Activated gamma-delta T cell treated with Interleukin-2 at 50 U/mL for 16 hours (primary cell): ENCODE measurements at regions not wholly inside any gene's neighbourhood (a gene's known extent, or its start where the extent isn't known, plus 50 kb on each side); places are given as distances from the start of the nearest gene placed in this dataset.

Experiments
- DNase-seq: peaks from one replicate; pipeline ENCODE4 v3.0.0-alpha.2; 2020

GRCh38 chr20:52859156-52859876 lies 112.8 kb upstream of the TSHZ2 start:
- no peak for DNase-seq

GRCh38 chr20:52852714-52853113 lies 119.4 kb upstream of the TSHZ2 start:
- no peak for DNase-seq

- no peak for DNase-seq
Measured at GRCh38 chr20:52847731-52848359, 124.3 kb upstream of the TSHZ2 start.

GRCh38 chr20:52847029-52847660 lies 125.0 kb upstream of the TSHZ2 start:
- DNase-seq: no peak

GRCh38 chr20:52845044-52845443 lies 127.1 kb upstream of the TSHZ2 start:
- DNase-seq: no peak

- DNase-seq: no peak
Measured at GRCh38 chr20:52843425-52843824, 128.7 kb upstream of the TSHZ2 start.

- no peak for DNase-seq
Measured at GRCh38 chr20:52841003-52841402, 131.2 kb upstream of the TSHZ2 start.

GRCh38 chr20:52840041-52840440 lies 132.1 kb upstream of the TSHZ2 start:
- no peak for DNase-seq

GRCh38 chr20:52838510-52839241 lies 133.5 kb upstream of the TSHZ2 start:
- DNase-seq: no peak

- DNase-seq: no peak
Measured at GRCh38 chr20:52837378-52837777, 134.8 kb upstream of the TSHZ2 start.

GRCh38 chr20:52833901-52834300 lies 138.3 kb upstream of the TSHZ2 start:
- DNase-seq: no peak

- no peak for DNase-seq
Measured at GRCh38 chr20:52832151-52832774, 139.9 kb upstream of the TSHZ2 start.

- DNase-seq: no peak
Measured at GRCh38 chr20:52830598-52830997, 141.6 kb upstream of the TSHZ2 start.

GRCh38 chr20:52829111-52829510 lies 143.0 kb upstream of the TSHZ2 start:
- no peak for DNase-seq

GRCh38 chr20:52828199-52828598 lies 144.0 kb upstream of the TSHZ2 start:
- no peak for DNase-seq

- DNase-seq: no peak
Measured at GRCh38 chr20:52826722-52827121, 145.4 kb upstream of the TSHZ2 start.

- DNase-seq: no peak
Measured at GRCh38 chr20:52826321-52826720, 145.8 kb upstream of the TSHZ2 start.

- DNase-seq: no peak
Measured at GRCh38 chr20:52824494-52825216, 147.5 kb upstream of the TSHZ2 start.

GRCh38 chr20:52823303-52823702 lies 148.9 kb upstream of the TSHZ2 start:
- no peak for DNase-seq

GRCh38 chr20:52820641-52821292 lies 151.4 kb upstream of the TSHZ2 start:
- DNase-seq: no peak

GRCh38 chr20:52818491-52818890 lies 153.7 kb upstream of the TSHZ2 start:
- no peak for DNase-seq

GRCh38 chr20:52817981-52818380 lies 154.2 kb upstream of the TSHZ2 start:
- DNase-seq: no peak
